Aorta (tissue), 5 donors: ENCODE measurements at regions not wholly inside any gene's neighbourhood (a gene's known extent, or its start where the extent isn't known, plus 50 kb on each side); places are given as distances from the start of the nearest gene placed in this dataset.
"Not testable (repeated sequence)": the region's sequence is repeated elsewhere in the genome, so short reads cannot be mapped to it uniquely, and the experiment has no call there.

Experiments used
- ATAC-seq: fragments of 200-7000 bp; cut with Tn5 transposase; one replicate; pipeline ENCODE4 v1.9.1; 2022; ENCODE audit warnings: moderate library complexity; ENCODE audit not compliant: low FRiP score
- DNase-seq, 2 donors: peaks; one replicate each; pipeline ENCODE4 v3.0.0-alpha.2; 2020
- H3K27ac ChIP-seq, 2 donors: one replicate each; pipeline ENCODE4 v1.5.1; 2013; ENCODE audit warnings: low read length in 2 of 2, mild to moderate bottlenecking in 2 of 2, moderate library complexity in 2 of 2, control low read depth in 1 of 2, inconsistent platforms in 1 of 2, low read depth in 1 of 2
- H3K27me3 ChIP-seq, 2 donors: one replicate each; pipeline ENCODE4 v1.6.1; 2013; ENCODE audit warnings: control low read depth in 1 of 2, low read length in 1 of 2, mild to moderate bottlenecking in 1 of 2, moderate library complexity in 1 of 2; ENCODE audit not compliant: insufficient read depth in 2 of 2, control insufficient read depth in 1 of 2
- H3K36me3 ChIP-seq, 2 donors: one replicate each; pipeline ENCODE4 v1.6.1; 2013; ENCODE audit warnings: control low read depth in 1 of 2, low read length in 1 of 2, mild to moderate bottlenecking in 1 of 2; ENCODE audit not compliant: insufficient read depth in 2 of 2, control insufficient read depth in 1 of 2
- H3K4me1 ChIP-seq, 2 donors: one replicate each; pipeline ENCODE4 v1.6.1; 2013; ENCODE audit warnings: low read length in 2 of 2, control low read depth in 1 of 2, mild to moderate bottlenecking in 1 of 2, moderate library complexity in 1 of 2; ENCODE audit not compliant: insufficient read depth in 2 of 2, control insufficient read depth in 1 of 2
- H3K4me3 ChIP-seq, 2 donors: one replicate each; pipeline ENCODE4 v1.5.1; 2013; ENCODE audit warnings: low read length in 2 of 2, control low read depth in 1 of 2, mild to moderate bottlenecking in 1 of 2
- H3K9me3 ChIP-seq: one replicate; pipeline ENCODE4 v1.6.1; 2013; ENCODE audit warnings: mild to moderate bottlenecking, low read length; ENCODE audit not compliant: control insufficient read depth
- WGBS, 2 donors: extraction: QIAGEN DNeasy Blood & Tissue Kit; methylation state at CpG; one replicate each; pipeline ENCODE4 v1.1.7; 2013; 5-methylcytosine and 5-hydroxymethylcytosine counted together
- intact Hi-C, 2 donors: fragments of 100-400 bp; cut with DNase I; formaldehyde crosslinking; loops; one replicate each; pipeline versions ENCODE4 v1.14.2 to v1.15.0; 2022
- donor health status: healthy with polysubstance abuse.
- donor health status: Bipolar disorder and iron deficiency.
- donor health status: DM: no; HTN: no; CAD: no.
- donor health status: DM: no; HTN: no; CAD: no.
- donor health status: DM: yes; HTN: yes; CAD: no.

GRCh38 chr2:7633566-7634153, 716.4 kb downstream of the RNF144A start:
- DNase-seq (no peak), ATAC-seq (no peak)
- no peak overlapping the region for H3K4me3 ChIP-seq
- no peaks in the 10 kb centered on the region for H3K4me1 ChIP-seq
- H3K9me3 ChIP-seq: no peaks in the 10 kb centered on the region
- no peak overlapping the region for H3K27ac ChIP-seq
- 77 to 78% methylated on average over 7 of the region's 7 CpGs for WGBS, 2 donors
- H3K27me3 ChIP-seq: no peaks in the 10 kb centered on the region
- no peaks in the 10 kb centered on the region for H3K36me3 ChIP-seq
- intact Hi-C loops: no loop called here

GRCh38 chr2:7634409-7634808, 717.2 kb downstream of the RNF144A start:
- Histone ChIP-seq H3K9me3 (no peaks in the 10 kb centered on the region), H3K4me3 (no peak overlapping the region), H3K36me3 (no peaks in the 10 kb centered on the region), H3K27ac (no peak overlapping the region), H3K27me3 (no peaks in the 10 kb centered on the region), H3K4me1 (no peaks in the 10 kb centered on the region)
- DNase-seq: no peak
- intact Hi-C loops: no loop called here
- no peak for ATAC-seq
- WGBS, 2 donors: 70 to 79% methylated on average over 7 of the region's 7 CpGs

- peaks cover 4% of the 10 kb centered on the region for H3K9me3 ChIP-seq
- no peak for DNase-seq
- no peaks in the 10 kb centered on the region for H3K27me3 ChIP-seq
- ATAC-seq: no peak
- H3K4me3 ChIP-seq: no peak overlapping the region
- no peaks in the 10 kb centered on the region for H3K36me3 ChIP-seq
- WGBS, 2 donors: 87 to 88% methylated on average over 1 of the region's 1 CpG
- intact Hi-C loops: no loop called here
- H3K4me1 ChIP-seq: no peaks in the 10 kb centered on the region
- no peak overlapping the region for H3K27ac ChIP-seq
These were observed 722.3 kb downstream of the RNF144A start for GRCh38 chr2:7639476-7639875.

GRCh38 chr2:7641272-7641671, 724.1 kb downstream of the RNF144A start:
- H3K27me3 ChIP-seq, intact Hi-C loops, H3K4me1 ChIP-seq, H3K9me3 ChIP-seq, H3K36me3 ChIP-seq, DNase-seq, ATAC-seq, H3K27ac ChIP-seq, H3K4me3 ChIP-seq: not testable (repeated sequence)
- WGBS, 2 donors: 91 to 93% methylated on average over 3 of the region's 3 CpGs

GRCh38 chr2:7646024-7646423, 728.8 kb downstream of the RNF144A start:
- WGBS, 2 donors: 89 to 93% methylated on average over 3 of the region's 3 CpGs
- H3K27me3 ChIP-seq: no peaks in the 10 kb centered on the region
- H3K36me3 ChIP-seq: no peaks in the 10 kb centered on the region
- peaks cover 3% of the 10 kb centered on the region for H3K9me3 ChIP-seq
- ATAC-seq: no peak
- DNase-seq: no peak
- intact Hi-C loops: no loop called here
- H3K4me3 ChIP-seq: no peak overlapping the region
- no peaks in the 10 kb centered on the region for H3K4me1 ChIP-seq
- H3K27ac ChIP-seq: no peak overlapping the region

- no peaks in the 10 kb centered on the region for H3K4me1 ChIP-seq
- DNase-seq (no peak), ATAC-seq (no peak)
- H3K27me3 ChIP-seq: no peaks in the 10 kb centered on the region
- H3K36me3 ChIP-seq: no peaks in the 10 kb centered on the region
- intact Hi-C loops: no loop called here
- WGBS, 2 donors: 47 to 51% methylated on average over 6 of the region's 6 CpGs
- H3K4me3 ChIP-seq: no peak overlapping the region
- no peak overlapping the region for H3K27ac ChIP-seq
- no peaks in the 10 kb centered on the region for H3K9me3 ChIP-seq
These were observed 729.4 kb downstream of the RNF144A start for GRCh38 chr2:7646661-7647060.

GRCh38 chr2:7648221-7648795, 731.1 kb downstream of the RNF144A start:
- 78 to 79% methylated on average over 7 of the region's 7 CpGs for WGBS, 2 donors
- intact Hi-C loops: no loop called here
- ATAC-seq (no peak), DNase-seq (no peak)
- no peaks in the 10 kb centered on the region for H3K9me3 ChIP-seq
- no peak overlapping the region for H3K4me3 ChIP-seq
- no peaks in the 10 kb centered on the region for H3K4me1 ChIP-seq
- H3K27me3 ChIP-seq: no peaks in the 10 kb centered on the region
- no peak overlapping the region for H3K27ac ChIP-seq
- H3K36me3 ChIP-seq: no peaks in the 10 kb centered on the region

GRCh38 chr2:7649461-7650228, 732.4 kb downstream of the RNF144A start:
- intact Hi-C loops: no loop called here
- no peak for ATAC-seq
- 87 to 88% methylated on average over 6 of the region's 6 CpGs for WGBS, 2 donors
- H3K36me3 ChIP-seq: no peaks in the 10 kb centered on the region
- H3K27me3 ChIP-seq: no peaks in the 10 kb centered on the region
- peaks cover 2% of the 10 kb centered on the region for H3K9me3 ChIP-seq
- no peak overlapping the region for H3K4me3 ChIP-seq
- H3K27ac ChIP-seq: no peak overlapping the region
- H3K4me1 ChIP-seq: no peaks in the 10 kb centered on the region
- no peak for DNase-seq

GRCh38 chr2:7653617-7654016, 736.4 kb downstream of the RNF144A start:
- intact Hi-C loops: no loop called here
- ATAC-seq (no peak), DNase-seq (no peak)
- Histone ChIP-seq H3K36me3 (no peaks in the 10 kb centered on the region), H3K27me3 (no peaks in the 10 kb centered on the region), H3K4me1 (no peaks in the 10 kb centered on the region), H3K27ac (no peak overlapping the region), H3K9me3 (peaks cover 2% of the 10 kb centered on the region), H3K4me3 (no peak overlapping the region)
- 91 to 95% methylated on average over 2 of the region's 2 CpGs for WGBS, 2 donors
